ENCODE measurements at regions not wholly inside any gene's neighbourhood (a gene's known extent, or its start where the extent isn't known, plus 50 kb on each side); places are given as distances from the start of the nearest gene placed in this dataset.
"Not testable (repeated sequence)": the region's sequence is repeated elsewhere in the genome, so short reads cannot be mapped to it uniquely, and the experiment has no call there.

DNA sequence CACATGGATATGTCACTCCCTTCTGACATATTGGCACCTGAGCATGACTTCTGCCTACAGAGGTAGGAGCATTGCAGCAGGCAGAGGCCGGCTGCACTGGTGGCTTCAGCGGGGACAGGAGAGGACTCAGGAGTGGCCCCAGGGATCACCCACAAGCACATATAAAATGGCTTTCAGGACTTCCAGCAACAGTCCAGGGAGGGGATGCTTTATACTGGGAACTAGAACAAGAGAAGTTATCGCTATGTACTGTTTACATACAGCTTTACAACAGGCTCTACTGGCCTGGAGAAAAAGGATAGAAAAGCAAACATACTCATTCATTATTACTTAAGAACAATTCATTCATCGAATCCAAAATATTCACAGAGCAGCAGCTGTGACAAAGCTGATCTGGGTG is 337.8 kb downstream of the THBS2 start:
- Histone ChIP-seq H3K9me3 (no peaks in the 10 kb centered on the region), H3K4me1 (no peaks in the 10 kb centered on the region), H3K27ac (no peak overlapping the region), H3K4me3 (no peak overlapping the region), H3K4me2 (no peak overlapping the region)
- TF ChIP-seq RAD21 (conservative IDR thresholded peaks at IDR 0.05 in 1 of 2, IDR thresholded peaks at IDR 0.05 in 1 of 2) (no peak), HDAC2 (IDR thresholded peaks at IDR 0.05) (no peak), CHD2 (IDR thresholded peaks at IDR 0.05; ENCODE audit: low read length, partially characterized antibody) (no peak), HOXB13 (CRISPR knock-in tag; IDR thresholded peaks at IDR 0.05; ENCODE audit: low read depth) (no peak), CEBPB (IDR thresholded peaks at IDR 0.05) (no peak), ZSCAN20 (CRISPR knock-in tag; IDR thresholded peaks at IDR 0.05) (no peak), NFE2L2 (conservative IDR thresholded peaks at IDR 0.05; ENCODE audit: low read length) (no peak), SREBF2 (IDR thresholded peaks at IDR 0.05) (no peak), JUN (IDR thresholded peaks at IDR 0.05) (no peak), CHD4 (IDR thresholded peaks at IDR 0.05; ENCODE audit: borderline replicate concordance) (no peak), RARB (CRISPR knock-in tag; IDR thresholded peaks at IDR 0.05) (no peak), HOXA7 (CRISPR knock-in tag; IDR thresholded peaks at IDR 0.05) (no peak), ZC3H11A (IDR thresholded peaks at IDR 0.05) (no peak), FOSB (CRISPR knock-in tag; IDR thresholded peaks at IDR 0.05) (no peak)
- TF ChIP-seq, protein P1, sequence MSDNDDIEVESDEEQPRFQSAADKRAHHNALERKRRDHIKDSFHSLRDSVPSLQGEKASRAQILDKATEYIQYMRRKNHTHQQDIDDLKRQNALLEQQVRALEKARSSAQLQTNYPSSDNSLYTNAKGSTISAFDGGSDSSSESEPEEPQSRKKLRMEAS (IDR thresholded peaks at IDR 0.05): no peak
- FAIRE-seq (no peak), DNase-seq (ENCODE audit: low read depth in 1 of 2, low spot score in 1 of 2) (no peak), ATAC-seq (no peak)
- 40% methylated on average over 4 of the region's 4 CpGs for WGBS (ENCODE audit: missing lambda C conversion rate)
- POLR2A ChIA-PET: no interaction called here
- CTCF ChIA-PET: no interaction called here

DNA sequence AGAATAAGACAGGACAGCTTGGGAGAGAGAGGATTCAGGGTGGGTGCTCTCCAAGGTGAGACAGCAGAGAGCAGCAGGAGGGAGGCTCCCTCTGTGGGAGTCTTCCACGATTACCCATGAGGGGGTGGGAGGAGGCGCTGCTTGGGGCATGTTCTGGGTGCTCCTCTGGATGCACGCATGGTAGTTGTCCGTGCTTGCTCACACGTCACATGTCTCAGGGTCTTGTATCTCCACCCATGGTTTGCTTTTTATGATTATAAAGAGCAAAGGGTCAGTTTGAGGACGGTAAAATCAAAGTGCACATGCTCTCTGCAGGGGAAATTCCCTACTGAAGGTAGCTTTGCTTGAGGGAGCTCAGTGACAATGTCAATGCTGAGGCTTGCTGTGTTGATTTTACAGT is 338.4 kb downstream of the THBS2 start:
- ATAC-seq (no peak), DNase-seq (ENCODE audit: low read depth in 1 of 2, low spot score in 1 of 2) (no peak), FAIRE-seq (no peak)
- H3K4me1 ChIP-seq: no peaks in the 10 kb centered on the region
- CTCF ChIA-PET: no interaction called here
- no peak overlapping the region for H3K4me3 ChIP-seq
- 19% methylated on average over 6 of the region's 6 CpGs for WGBS (ENCODE audit: missing lambda C conversion rate)
- no peak overlapping the region for H3K4me2 ChIP-seq
- POLR2A ChIA-PET: no interaction called here
- TF ChIP-seq POLR2A (IDR thresholded peaks at IDR 0.05; ENCODE audit: low read length) (no peak), CBX2 (IDR thresholded peaks at IDR 0.05; ENCODE audit: borderline replicate concordance, low read depth) (no peak), HOXB5 (CRISPR knock-in tag; IDR thresholded peaks at IDR 0.05) (no peak), JUN (IDR thresholded peaks at IDR 0.05) (no peak), ZFP36 (IDR thresholded peaks at IDR 0.05; ENCODE audit: borderline replicate concordance, partially characterized antibody) (no peak), NFE2L2 (conservative IDR thresholded peaks at IDR 0.05; ENCODE audit: low read length) (no peak), ZSCAN20 (CRISPR knock-in tag; IDR thresholded peaks at IDR 0.05) (no peak)
- H3K9me3 ChIP-seq: no peaks in the 10 kb centered on the region
- H3K27ac ChIP-seq: no peak overlapping the region

DNA sequence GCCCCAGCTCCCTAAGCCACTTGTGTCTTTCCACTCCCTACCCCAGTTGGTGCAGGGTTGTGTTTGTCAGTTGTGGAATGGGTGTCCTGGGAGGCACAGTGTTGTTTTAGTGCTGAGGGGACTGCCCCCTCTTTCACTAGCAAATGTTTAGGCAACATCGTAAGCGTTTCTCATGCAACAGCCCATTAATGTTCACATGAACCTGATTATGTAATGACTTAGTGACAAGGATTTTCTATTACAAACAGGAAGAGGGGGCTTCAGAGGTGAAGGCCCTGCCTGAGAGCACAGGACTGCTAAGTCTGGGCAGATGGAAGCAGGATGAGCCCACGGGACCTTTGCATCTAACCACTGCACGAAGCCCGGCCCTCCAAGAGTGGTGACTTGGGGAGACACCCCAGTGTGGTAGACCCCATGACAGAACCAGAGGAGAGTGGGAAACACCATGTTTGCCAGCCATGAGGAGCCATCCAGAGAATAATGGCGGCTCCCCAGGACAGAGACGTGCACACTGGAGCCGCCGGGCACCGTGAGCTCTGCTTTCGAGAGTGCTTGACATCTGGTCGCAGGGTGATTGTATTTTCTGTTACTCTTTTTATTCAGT is 339.7 kb downstream of the THBS2 start:
- DNase-seq (ENCODE audit: low read depth in 1 of 2, low spot score in 1 of 2) (no peak), FAIRE-seq (no peak), ATAC-seq (no peak)
- Histone ChIP-seq H3K4me2 (no peak overlapping the region), H3K9me3 (no peaks in the 10 kb centered on the region), H3K27ac (no peak overlapping the region), H3K4me1 (no peaks in the 10 kb centered on the region), H3K4me3 (no peak overlapping the region)
- TF ChIP-seq FOSB (CRISPR knock-in tag; IDR thresholded peaks at IDR 0.05) (no peak), EHMT2 (IDR thresholded peaks at IDR 0.05; ENCODE audit: low read depth) (no peak), BHLHE40 (IDR thresholded peaks at IDR 0.05; ENCODE audit: low read depth, low read length) (no peak), EHF (CRISPR knock-in tag; IDR thresholded peaks at IDR 0.05) (no peak), MAZ (IDR thresholded peaks at IDR 0.05; ENCODE audit: borderline replicate concordance, low read depth, low read length) (no peak), FOXS1 (CRISPR knock-in tag; IDR thresholded peaks at IDR 0.05) (no peak), MYC (IDR thresholded peaks at IDR 0.05; ENCODE audit: borderline replicate concordance, low read length) (no peak), FOSL2 (IDR thresholded peaks at IDR 0.05) (no peak), FOSL2 (CRISPR knock-in tag; IDR thresholded peaks at IDR 0.05) (no peak), JUN (IDR thresholded peaks at IDR 0.05) (no peak), SMC3 (IDR thresholded peaks at IDR 0.05) (no peak), HOXB13 (CRISPR knock-in tag; IDR thresholded peaks at IDR 0.05; ENCODE audit: low read depth) (no peak)
- TF ChIP-seq, protein P2, sequence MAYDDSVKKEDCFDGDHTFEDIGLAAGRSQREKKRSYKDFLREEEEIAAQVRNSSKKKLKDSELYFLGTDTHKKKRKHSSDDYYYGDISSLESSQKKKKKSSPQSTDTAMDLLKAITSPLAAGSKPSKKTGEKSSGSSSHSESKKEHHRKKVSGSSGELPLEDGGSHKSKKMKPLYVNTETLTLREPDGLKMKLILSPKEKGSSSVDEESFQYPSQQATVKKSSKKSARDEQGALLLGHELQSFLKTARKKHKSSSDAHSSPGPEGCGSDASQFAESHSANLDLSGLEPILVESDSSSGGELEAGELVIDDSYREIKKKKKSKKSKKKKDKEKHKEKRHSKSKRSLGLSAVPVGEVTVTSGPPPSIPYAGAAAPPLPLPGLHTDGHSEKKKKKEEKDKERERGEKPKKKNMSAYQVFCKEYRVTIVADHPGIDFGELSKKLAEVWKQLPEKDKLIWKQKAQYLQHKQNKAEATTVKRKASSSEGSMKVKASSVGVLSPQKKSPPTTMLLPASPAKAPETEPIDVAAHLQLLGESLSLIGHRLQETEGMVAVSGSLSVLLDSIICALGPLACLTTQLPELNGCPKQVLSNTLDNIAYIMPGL (CRISPR knock-in tag; IDR thresholded peaks at IDR 0.05; ENCODE audit: borderline replicate concordance): no peak
- TF ChIP-seq, protein P3, sequence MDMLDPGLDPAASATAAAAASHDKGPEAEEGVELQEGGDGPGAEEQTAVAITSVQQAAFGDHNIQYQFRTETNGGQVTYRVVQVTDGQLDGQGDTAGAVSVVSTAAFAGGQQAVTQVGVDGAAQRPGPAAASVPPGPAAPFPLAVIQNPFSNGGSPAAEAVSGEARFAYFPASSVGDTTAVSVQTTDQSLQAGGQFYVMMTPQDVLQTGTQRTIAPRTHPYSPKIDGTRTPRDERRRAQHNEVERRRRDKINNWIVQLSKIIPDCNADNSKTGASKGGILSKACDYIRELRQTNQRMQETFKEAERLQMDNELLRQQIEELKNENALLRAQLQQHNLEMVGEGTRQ (IDR thresholded peaks at IDR 0.05): no peak
- TF ChIP-seq, protein P4, sequence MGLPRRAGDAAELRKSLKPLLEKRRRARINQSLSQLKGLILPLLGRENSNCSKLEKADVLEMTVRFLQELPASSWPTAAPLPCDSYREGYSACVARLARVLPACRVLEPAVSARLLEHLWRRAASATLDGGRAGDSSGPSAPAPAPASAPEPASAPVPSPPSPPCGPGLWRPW (IDR thresholded peaks at IDR 0.05): no peak
- ChIA-PET CTCF (no interaction called here), POLR2A (no interaction called here)
- 83% methylated on average over 7 of the region's 12 CpGs for WGBS (ENCODE audit: missing lambda C conversion rate)

DNA sequence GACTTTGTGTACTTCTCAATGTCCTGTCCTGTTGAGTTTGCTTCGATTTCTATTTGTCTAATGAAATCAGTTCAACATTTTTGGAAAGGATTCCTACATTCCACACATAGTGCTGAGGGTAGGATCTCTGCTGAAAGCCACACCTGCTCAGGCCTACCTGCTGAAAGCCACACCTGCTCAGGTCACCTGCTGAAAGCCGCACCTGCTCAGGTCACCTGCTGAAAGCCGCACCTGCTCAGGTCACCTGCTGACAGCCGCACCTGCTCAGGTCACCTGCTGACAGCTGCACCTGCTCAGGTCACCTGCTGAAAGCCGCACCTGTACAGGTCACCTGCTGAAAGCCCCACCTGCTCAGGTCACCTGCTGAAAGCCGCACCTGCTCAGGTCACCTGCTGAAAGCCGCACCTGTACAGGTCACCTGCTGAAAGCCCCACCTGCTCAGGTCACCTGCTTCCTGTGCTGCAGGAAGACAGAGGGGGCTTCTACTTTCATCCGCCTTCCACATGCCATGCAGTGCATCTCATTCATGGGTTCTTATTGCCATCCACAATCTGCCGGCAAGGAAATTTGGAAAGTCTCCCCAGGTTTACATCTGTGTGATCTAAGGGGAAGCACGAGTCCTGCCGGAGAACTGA is 340.3 kb downstream of the THBS2 start:
- CTCF ChIA-PET; ATAC-seq; H3K27ac ChIP-seq; H3K4me2 ChIP-seq; FAIRE-seq; POLR2A ChIA-PET; H3K4me3 ChIP-seq; H3K9me3 ChIP-seq; DNase-seq (ENCODE audit: low read depth in 1 of 2, low spot score in 1 of 2); H3K4me1 ChIP-seq: not testable (repeated sequence)
- WGBS (ENCODE audit: missing lambda C conversion rate): 69% methylated on average over 4 of the region's 11 CpGs

Data from A549 (cell line).